GM18502 (cell line): ENCODE measurements at regions not wholly inside any gene's neighbourhood (a gene's known extent, or its start where the extent isn't known, plus 50 kb on each side); places are given as distances from the start of the nearest gene placed in this dataset.
"Not testable (repeated sequence)": the region's sequence is repeated elsewhere in the genome, so short reads cannot be mapped to it uniquely, and the experiment has no call there.

Experiments
- ATAC-seq: cut with Tn5 transposase; IDR thresholded peaks from one replicate; pipeline ENCODE4 v1.9.1; 2021; ENCODE audit warnings: mild to moderate bottlenecking; ENCODE audit not compliant: unreplicated experiment, poor library complexity

DNA sequence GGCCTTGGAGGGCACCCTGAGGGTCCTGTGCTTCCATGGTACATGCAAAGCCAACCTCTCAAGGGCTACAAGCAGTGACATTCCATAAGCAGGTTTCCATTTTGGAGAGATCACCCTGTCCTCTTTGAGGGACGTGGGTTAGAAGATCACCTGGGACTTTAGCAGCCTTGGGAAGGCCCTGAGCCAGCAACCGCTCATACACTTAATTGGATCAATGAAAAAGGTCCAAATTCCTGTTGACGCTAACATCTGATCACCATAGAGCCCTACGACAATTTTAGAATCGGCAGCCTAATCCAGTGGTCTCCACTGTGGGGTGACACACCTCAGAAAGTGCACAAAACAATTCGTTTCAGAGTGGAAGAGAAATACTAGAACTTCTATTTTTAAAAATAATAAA, 196.0 kb upstream of the NR3C1 start:
- ATAC-seq = no peak

DNA sequence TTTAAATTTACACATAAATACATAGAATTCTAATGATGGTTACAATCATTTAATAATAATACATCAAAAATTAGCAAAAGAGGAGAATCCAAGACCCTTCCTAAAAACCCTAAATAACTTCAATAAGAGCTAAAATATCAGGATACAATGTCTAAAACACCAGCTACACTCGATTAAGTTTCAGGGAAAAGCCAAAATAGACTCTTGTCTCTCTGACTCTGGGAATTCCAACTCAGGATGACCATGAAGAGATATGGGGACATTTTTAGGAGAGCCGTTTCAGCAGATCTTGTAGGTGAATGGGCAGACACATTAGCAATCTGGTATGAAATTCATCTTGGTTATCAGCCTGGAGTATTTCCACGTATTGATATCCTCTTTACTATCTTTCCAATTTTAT, 193.3 kb upstream of the NR3C1 start:
- ATAC-seq = no peak

GRCh38 chr5:143594902-143595818, 191.7 kb upstream of the NR3C1 start:
- ATAC-seq = no peak

DNA sequence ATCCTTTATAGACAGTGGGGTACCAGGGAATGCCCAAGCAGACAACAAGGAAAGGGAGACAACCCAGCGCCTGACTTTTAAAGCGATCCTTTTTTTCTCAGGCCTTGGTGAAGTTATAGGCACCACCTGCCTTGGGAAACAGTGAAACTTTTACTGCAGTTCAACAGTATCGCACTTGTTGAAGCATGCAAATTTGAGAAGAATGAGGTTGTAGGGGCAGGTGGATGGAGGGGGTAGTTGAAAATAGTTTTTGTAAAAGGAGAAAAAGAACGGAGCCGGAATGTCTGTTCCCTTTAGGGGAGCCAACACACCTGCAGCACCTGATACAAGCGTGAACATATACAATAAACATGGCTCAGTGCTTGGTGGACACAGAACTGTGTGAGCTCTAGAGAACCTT, 190.2 kb upstream of the NR3C1 start:
- ATAC-seq = peak; percentile 50

DNA sequence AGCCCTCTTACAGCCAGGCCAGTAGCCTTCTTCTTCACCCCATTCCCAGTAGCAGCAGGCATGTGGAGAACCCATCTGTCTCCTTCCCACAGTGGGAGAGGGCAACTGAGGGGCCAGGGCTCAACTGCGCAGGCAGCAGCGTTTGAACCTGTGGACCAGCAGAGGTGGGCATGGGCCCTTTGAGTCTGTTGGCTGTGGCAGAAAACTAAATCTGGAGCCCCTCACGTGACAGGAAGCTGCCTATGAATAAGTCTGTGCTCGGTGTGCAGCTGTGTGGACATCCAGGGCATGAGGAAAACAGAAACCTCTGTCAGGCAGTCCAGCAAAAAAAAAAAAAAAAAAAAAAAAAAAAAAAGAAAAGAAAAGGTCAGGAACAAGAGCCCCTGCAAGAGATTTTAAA, 189.2 kb upstream of the NR3C1 start:
- peak; percentile 82 for ATAC-seq

DNA sequence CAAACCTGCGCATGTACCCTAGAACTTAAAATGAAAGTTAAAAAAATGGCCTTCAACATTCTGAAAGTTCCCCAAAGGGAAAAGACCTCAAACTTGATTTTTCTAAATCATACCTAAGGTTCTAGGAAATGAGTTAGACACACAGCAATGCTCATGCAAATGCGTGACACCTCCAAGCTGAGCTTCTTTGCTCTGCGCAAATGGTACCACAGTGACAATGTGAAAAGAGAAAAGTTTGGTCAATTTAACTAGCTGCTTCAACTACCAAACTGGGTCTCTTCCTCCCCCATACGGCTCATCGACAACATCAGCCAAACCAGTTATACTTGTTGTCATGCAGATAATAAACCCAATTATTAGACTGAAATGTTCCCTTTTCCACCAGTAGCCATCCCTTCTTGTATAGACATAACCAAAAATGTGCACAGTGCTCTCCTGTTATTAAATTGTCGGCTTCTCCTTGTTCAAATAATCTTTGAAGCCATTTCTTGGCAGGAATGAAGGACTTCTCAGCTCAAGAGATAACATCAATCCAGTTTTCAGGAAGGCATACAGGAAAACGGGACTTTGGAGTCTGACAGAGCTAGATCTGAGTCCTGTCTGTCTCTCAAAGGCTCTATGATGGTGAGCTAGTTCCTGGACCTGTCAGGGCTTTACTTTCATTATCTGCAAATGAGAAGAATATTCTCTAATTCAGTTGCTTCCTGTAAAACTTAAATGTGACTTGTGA, 185.6 kb upstream of the NR3C1 start:
- ATAC-seq = no peak

DNA sequence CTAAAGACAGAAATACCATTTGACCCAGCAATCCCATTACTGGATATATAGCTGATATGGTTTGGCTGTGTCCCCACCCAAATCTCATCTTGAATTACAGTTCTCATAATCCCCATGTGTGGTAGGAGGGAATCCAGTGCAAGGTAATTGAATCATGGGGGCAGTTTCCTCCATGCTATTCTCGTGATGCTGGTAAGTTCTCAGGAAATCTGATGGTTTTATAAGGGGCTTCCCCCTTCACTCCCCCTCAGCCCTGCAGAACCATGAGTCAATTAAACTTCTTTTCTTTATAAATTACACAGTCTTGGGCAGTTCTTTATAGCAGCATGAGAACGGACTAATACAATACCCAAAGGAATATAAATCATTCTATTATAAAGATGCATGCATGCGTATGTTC, 184.6 kb upstream of the NR3C1 start:
- ATAC-seq = not testable (repeated sequence)

GRCh38 chr5:143586781-143587362, 183.4 kb upstream of the NR3C1 start:
- no peak for ATAC-seq

GRCh38 chr5:143585970-143586369, 182.5 kb upstream of the NR3C1 start:
- ATAC-seq = no peak

GRCh38 chr5:143583409-143583808, 179.9 kb upstream of the NR3C1 start:
- ATAC-seq = peak; percentile 59

DNA sequence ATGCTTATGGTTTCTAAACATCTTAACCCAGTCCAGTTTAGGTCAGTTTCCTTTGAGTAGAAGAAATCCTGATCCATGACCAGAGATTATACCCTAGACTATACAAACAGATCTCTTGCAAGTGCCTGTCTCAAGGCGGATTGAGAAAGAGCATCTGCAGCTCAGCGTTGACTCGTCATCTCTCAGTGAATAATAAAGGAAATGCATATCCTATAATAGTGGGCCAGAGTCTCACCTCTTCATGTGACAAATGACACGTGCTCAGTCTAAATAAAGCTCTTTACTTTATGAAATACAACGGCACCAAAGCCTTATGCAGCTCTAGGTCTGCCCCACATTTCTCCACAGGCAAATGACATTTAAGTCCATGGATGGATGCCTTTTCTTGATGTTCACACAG, 179.4 kb upstream of the NR3C1 start:
- no peak for ATAC-seq

- ATAC-seq = no peak
Measured at GRCh38 chr5:143582176-143582575, 178.7 kb upstream of the NR3C1 start.

- ATAC-seq = no peak
Measured at GRCh38 chr5:143581649-143582048, 178.2 kb upstream of the NR3C1 start.

GRCh38 chr5:143581147-143581546, 177.7 kb upstream of the NR3C1 start:
- ATAC-seq = no peak

- no peak for ATAC-seq
Measured at GRCh38 chr5:143576711-143577484, 173.4 kb upstream of the NR3C1 start.

- ATAC-seq = no peak
Measured at GRCh38 chr5:143575286-143575685, 171.8 kb upstream of the NR3C1 start.

GRCh38 chr5:143574236-143574635, 170.8 kb upstream of the NR3C1 start:
- ATAC-seq = peak; percentile 23

DNA sequence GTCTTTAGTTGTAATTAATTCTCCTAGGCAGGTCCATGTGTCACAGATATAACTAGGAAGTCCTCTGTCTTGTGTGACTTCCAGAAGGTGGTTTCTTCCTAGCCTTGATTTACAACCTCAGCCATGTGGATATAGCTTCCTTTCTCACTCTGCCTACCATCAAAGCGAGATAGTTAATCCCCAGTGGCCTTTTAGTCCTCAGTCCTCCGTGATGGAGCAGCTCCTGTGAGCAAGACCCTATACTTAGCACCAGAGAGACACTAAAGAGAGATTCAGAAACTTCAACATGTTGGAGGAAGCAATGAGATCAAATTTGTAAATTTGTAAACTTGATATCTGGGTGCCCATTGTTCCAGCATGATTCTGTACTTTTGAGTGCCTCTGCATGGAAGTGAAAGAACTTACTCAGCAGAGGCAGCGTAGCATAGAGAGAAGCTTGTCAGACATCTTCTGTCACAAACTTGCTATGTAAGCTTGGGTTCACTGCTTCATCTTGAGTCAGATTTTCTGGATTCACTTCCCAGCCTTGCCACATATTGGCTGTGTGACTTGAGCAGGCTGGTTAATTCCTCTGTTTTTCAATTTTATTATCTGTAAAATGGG, 170.2 kb upstream of the NR3C1 start:
- ATAC-seq = peak; percentile 73

DNA sequence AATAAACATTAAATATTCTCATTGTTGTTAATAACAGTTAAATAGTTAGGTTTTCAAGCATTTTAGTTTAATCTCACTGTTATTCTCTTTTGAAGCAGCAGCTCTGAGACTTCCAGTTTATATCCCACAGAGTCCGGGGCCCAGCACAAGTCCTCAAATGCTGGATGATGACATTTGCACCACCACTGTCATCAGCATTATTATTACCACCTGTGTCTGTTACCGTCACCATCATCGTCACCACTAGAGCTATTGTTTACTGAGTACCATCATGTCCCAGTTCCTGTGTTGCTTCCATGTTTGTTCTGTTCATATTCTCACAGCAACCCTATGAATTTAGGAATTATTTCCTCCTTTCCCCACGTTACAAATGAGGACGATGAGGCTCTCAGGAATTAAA, 169.2 kb upstream of the NR3C1 start:
- no peak for ATAC-seq
